Inflammatory macrophage treated with lipopolysaccharide for 4 hours (primary cell): ENCODE measurements at regions not wholly inside any gene's neighbourhood (a gene's known extent, or its start where the extent isn't known, plus 50 kb on each side); places are given as distances from the start of the nearest gene placed in this dataset.
"Not testable (repeated sequence)": the region's sequence is repeated elsewhere in the genome, so short reads cannot be mapped to it uniquely, and the experiment has no call there.

ENCODE experiments used
- DNase-seq: peaks from one replicate; pipeline ENCODE4 v3.0.0-alpha.2; 2020

GRCh38 chr5:155116456-155117251 is 103.1 kb downstream of the KIF4B start:
- no peak for DNase-seq

DNA sequence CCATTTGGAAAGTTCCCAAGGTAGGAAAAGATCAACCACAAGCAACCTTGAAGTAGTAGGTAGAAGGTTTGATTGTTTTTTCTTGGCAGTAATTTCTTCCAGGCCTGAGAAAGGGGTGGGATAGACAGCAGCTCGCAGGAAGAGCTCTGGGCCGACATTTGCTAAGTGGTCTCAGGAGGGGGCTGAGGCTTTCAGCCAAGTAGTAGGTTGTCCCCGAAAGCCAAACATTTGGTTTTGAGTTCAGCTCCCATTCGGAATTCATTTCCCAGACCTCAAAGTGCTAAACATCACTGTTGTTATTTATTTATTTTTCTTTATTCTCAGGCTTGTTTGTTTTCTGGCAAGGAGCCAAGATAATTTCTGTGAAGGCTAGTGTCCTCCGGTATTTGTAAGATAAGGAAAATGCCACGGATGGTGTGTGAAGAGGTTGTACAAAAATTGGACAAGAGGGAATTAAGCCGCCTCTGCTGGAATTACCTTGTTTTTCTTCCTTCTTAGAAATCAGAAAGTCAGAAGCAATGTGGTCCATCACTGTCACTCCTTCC is 112.1 kb downstream of the KIF4B start:
- no peak for DNase-seq

DNA sequence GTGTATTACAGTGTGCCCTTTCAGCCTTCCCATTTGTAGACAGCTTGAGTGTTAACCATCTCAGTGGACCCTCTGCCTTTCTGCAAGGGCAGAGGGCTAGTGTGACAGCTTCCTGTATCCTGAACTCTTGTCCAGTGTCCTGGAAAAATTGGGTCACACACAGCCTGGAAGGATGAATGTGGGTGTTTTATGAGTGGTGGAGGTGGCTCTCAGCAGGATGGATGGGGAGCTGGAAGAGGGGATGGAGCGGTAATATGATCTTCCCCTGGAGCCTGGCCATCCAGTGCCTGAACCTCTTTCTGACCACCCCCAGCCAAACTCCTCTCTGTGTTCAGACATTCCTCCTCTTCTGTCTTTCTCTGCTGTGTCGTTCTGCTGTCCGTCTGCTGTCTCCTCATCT is 113.0 kb downstream of the KIF4B start:
- no peak for DNase-seq

DNA sequence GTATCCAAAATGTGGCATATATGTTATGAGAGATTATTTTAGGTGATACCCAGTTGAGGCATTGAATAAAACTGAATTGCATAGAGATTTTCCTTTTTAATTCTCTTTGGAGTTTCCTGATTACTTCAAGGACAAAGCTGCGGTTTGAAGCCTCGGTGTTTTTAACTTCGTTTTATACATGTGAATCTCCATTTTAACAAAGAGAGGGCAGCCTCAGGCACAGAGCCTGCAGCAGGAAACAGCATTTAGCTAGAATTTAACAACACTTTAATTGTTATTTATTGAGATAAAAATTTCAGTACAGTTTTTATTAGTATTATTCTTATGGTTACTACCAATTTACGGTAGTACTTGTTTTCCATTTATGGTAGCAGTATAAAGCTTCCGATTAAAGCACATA is 114.0 kb downstream of the KIF4B start:
- no peak for DNase-seq

GRCh38 chr5:155128786-155129512 is 115.4 kb downstream of the KIF4B start:
- DNase-seq: no peak

GRCh38 chr5:155129513-155129880 is 115.9 kb downstream of the KIF4B start:
- DNase-seq: no peak

- no peak for DNase-seq
Observed at GRCh38 chr5:155134130-155134529, 120.6 kb downstream of the KIF4B start.

DNA sequence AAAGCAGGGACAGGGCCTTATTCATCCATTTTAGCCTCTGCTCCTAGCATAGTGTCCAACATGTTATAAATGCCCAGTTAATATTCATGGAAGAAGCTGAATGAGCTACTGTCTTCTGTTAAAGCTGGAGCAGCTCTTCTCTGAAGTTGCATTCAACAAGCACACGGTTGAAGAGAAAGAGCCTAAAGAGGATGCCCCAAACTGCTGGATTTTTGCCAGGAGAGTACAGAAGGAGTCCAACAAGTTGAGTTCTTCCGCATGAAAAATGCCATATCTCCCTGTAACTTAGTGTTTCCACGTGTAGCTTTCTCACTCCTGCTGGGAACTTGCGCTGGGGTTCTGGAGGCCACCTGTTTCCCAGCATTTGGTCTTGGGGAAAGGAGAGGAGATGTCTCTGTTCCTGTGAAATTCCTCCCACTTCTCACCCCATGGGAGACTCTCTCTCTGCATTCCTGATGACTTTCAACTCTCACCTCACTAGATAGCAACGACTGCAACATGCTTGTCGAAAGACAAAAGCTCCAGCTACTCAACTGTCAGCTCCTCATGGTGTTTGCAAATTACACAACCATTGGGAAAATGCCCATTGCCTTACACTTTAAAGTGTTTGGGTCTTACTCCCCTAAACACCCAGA is 122.8 kb downstream of the KIF4B start:
- no peak for DNase-seq

- DNase-seq: no peak
Observed at GRCh38 chr5:155137683-155138082, 124.1 kb downstream of the KIF4B start.

DNA sequence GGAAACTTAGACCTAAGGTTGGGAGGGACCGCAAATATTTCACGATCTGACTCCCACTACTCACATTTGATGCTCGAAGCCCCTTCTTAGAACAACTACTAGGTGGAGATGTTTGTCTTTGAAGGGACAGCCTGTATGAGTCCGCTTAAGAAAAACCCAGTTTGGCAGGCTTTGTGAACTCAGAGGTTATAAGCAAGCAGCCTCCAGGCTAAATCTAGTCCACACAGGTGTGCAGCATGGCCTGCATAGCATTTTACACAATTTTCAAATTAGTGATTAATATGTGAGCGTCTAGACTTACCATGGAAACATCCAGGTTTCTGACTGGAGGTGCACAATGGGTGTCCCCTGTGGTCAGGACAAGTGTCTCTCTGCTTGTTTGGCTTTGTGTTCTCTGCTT is 127.1 kb downstream of the KIF4B start:
- no peak for DNase-seq

GRCh38 chr5:155144956-155145355 is 131.4 kb downstream of the KIF4B start:
- DNase-seq: no peak

DNA sequence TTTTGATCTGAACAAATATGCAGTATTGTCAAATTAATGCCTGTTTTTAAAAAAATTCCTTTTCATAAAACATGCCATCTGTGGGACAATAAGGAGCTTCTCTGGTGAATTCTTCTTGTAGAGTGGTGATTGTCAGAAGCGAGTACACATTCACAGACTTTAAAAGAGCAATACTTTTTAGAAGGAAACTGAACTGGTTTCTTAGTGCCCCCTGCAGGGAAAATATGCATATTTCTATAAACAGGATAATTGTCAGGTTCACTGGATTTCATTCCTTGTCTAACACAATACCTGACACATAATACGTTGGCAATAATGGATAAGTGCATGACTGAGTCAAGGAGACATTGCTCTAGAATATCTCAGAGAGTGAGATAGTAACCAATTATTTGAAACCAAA is 133.7 kb downstream of the KIF4B start:
- DNase-seq: no peak

DNA sequence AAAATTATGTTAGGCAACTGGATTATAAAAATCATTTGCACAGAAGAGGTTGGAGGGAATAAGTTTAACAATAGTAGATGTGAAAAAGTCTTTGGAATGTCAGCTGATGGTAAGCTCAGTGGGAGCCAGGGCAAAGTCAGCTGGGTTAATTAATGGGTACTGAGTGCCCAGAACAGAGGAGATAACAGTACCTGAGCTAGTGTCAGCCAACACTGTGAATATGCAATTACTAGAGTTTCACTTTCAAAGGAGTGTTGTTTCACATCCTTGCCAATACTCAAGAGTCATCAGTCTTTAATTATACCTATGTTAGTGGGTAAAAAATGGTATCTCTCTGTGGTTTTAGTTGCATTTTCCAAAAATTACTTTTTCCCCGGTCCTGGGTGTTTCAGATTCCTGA is 135.1 kb downstream of the KIF4B start:
- DNase-seq: no peak

GRCh38 chr5:155150012-155150411 is 136.5 kb downstream of the KIF4B start:
- no peak for DNase-seq

- DNase-seq: no peak
Observed at GRCh38 chr5:155154973-155155372, 141.4 kb downstream of the KIF4B start.

GRCh38 chr5:155163084-155163483 is 149.5 kb downstream of the KIF4B start:
- DNase-seq: not testable (repeated sequence)

DNA sequence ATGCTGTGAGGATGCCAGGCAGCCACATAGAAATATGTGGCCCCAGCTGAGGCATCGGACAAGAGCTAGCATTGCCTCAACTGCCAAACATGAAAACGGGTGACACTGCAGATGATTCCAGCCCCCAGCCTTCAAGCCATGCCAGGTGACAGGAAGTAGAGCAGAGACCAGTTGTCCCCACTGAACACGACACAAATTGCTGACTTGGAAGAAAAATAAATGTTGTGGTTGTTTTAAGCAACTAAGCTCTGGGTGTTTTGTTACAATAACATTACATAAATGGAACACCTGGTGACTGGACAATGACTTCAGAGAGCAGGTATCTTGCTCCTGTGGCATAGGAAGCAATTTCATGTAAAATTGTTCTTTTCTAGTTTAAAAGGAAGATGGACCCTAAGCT is 154.2 kb downstream of the KIF4B start:
- DNase-seq: no peak

GRCh38 chr5:155181542-155181941 is 168.0 kb downstream of the KIF4B start:
- no peak for DNase-seq

DNA sequence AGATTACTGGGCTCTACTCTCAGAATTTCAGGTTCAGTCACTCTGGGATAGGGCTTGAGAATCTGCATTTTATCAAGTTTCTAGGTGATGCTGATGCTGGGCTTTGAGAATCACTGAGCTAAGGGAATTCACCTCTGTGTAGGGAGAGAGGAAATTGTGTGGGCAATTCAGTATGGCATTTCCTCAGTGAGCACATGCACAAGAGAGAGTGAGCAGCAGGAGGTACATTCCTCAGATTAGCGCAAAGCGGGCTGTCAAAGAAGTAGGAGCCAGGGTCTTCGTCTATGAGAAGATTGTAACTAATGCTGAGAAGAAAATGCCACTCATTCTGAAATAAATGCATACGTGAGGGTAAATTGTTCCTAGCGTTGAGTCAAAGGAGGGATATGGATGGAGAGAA is 175.9 kb downstream of the KIF4B start:
- no peak for DNase-seq

DNA sequence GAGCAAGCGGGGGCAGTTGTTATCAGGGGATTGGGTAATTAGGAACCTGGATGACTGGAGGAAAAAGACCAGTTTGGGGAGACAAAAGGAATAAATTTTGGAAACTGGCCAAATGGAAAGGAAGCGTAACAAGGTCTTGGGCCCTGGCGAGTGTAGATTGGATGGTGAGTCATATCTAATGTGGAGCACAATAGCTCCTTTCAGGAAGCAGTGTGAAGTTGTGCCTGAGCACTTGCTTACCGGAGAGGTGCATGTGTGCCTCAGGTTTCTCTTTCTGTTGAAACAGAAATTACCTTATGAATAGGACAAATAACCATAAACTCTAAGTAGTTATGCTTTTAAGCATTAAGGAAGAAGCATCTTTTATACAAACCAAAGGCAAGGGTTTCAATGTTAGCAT is 176.4 kb downstream of the KIF4B start:
- no peak for DNase-seq

DNA sequence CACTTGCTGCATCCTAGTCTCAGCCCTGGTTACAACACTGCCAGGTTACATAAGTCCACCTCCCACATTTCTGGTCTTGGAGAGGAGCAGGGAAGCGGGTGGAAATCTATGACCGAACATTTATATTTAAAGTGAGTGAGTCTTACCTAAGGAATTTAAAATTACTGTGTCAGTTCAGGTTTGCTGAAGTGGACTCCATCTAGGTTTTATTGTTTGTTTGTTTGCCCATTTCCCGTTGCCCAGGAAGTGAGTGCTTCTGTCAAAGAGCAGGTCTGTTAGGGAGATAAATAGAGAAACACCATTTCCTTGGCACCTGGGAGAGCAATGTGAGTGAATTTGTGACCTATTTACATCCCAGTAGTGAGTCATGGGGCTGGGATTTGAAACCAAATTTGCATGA is 179.5 kb downstream of the KIF4B start:
- DNase-seq: no peak

- no peak for DNase-seq
Observed at GRCh38 chr5:155193483-155194107, 180.0 kb downstream of the KIF4B start.

DNA sequence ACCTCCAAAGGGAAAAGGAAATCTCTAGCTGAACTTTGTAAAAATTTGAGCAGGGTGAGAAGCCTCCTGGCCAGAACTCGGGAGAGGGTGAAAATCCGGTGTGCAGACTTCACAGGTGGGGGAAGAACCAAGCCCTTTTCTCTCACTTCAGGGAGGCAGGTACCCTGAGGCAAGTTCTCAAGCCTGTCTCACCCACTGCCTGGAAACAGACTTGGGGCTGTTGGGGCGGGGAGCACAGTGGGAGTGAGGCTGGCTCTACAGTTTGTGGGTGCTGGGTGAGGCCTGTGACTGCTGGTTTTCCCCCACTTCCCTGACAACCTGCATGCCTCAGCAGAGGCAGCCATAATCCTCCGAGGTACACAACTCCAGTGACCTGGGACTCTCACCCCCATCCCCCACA is 187.1 kb downstream of the KIF4B start:
- no peak for DNase-seq
